T-helper 1 cell treated with Interleukin-12 subunit alpha and Interleukin-12 subunit beta and Interleukin-4 antibody, amounts not matched to agents 30 ng/mL and 1 ng/mL, for 36 hours (primary cell): ENCODE measurements at regions not wholly inside any gene's neighbourhood (a gene's known extent, or its start where the extent isn't known, plus 50 kb on each side); places are given as distances from the start of the nearest gene placed in this dataset.

Experiments
- intact Hi-C: fragments of 100-400 bp; cut with micrococcal nuclease; formaldehyde crosslinking; loops from one replicate; pipeline ENCODE4 v1.15.1; 2024

DNA sequence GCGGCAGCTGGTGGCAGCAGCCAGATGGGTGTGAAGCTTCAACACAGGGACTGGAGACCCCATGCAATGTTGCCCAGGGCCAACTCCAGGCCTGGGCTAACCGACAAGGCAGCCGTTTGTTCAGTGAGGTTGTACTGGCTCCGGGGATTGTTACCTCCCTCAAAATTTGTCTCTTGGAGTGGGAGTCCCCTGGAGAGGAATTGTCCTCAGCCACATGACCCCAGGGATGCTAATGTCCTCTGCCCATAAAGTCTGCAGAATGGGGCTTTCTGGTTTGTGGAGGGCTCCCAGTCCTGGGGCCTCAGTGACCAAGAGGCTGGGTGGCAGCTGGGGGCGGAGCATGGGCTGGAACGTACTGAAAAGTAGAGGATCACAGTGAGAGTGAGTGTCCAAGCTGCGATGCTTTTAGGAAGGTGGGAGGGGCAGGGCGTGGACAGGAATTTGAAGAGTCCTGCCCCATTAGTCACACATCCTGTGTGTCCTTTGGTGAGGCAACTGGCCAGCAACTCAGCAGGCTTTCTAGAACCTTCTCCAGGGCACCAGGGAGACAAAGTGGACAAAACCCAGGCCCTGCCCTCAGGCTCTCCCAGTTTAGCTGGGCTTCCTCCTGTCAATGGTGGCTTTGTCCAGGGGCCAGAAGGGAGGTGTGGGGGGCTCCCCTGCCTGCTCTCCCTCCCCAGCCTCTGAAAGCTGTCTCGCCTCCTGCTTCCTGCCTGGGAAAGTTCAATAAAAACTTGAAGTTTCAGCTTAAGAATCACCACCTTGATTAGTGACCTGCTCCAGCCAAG, 114.0 kb downstream of the NSG2 start:
- intact Hi-C loops = no loop called here

GRCh38 chr5:174165406-174165805, 119.9 kb downstream of the NSG2 start:
- intact Hi-C loops = no loop called here

- intact Hi-C loops = no loop called here
These were observed 120.9 kb downstream of the NSG2 start for GRCh38 chr5:174166231-174167079.

DNA sequence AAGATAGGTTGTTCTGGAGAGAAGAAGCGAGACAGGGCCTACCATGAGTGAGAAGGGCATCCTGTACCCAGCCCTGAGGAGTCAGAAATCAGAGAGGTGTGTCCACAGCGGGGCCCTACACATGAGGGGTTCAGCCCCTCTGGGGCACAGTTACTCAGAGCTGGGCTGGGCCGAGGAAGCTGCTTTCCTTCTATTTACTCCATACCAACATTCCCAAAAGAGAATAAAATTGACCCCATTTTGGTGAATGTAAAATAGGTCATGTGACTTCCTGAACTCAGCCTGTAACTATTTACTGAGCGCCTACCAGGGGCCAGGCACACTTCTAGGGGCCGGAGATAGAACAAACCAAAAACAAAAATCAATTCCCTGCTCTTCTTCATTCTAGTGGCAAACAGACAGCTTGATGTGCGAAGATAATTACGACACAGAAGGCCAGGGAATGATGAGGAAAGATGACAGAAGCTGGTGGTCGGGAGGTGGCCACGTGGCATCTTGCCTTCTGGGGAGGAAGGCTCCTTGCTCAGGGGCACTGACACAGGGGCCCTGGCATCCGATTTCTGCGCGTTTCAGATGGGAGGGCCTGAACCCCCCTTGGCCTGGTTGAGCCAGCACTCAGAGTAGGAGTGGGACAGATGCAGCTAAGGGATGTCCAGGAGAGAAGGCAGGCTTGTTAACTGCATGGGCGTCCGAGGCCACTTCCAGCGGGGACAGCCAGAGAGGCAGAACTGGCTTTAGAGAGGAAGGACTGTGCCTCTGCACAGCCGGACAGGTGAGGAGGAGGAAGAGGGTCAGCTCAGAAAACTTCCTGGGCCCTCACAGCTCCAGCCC, 121.8 kb downstream of the NSG2 start:
- intact Hi-C loops = no loop called here

- intact Hi-C loops = loop anchor here (5.0 kb wide), 1 partner anchor 555 kb away; the partner anchor contains the start of gene BOD1
These were observed 126.6 kb downstream of the NSG2 start for GRCh38 chr5:174172152-174172551.

DNA sequence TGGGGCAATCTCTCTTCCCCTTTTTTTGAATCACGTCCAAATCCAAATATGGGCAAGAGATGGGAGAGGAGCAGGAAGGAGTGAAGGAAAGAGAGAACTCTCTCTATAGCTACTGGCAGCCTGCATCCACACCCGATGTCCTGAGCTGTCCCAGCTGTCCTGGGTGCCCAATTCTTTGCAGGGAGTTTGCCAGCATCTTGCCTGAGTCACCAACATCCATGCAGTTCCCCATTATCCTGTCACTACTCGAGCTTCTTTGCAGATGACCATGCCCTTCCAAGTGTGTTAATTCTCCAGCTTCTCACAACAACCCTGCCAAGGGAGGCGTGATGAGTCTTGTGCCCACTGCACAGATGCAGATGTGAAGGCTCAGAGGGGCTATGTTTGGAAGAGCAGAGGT, 127.1 kb downstream of the NSG2 start:
- intact Hi-C loops = loop anchor here (5.0 kb wide), 1 partner anchor 555 kb away; the partner anchor contains the start of gene BOD1

GRCh38 chr5:174173766-174174165, 128.3 kb downstream of the NSG2 start:
- intact Hi-C loops = loop anchor here (5.0 kb wide), 1 partner anchor 556 kb away; the partner anchor contains the start of gene BOD1

DNA sequence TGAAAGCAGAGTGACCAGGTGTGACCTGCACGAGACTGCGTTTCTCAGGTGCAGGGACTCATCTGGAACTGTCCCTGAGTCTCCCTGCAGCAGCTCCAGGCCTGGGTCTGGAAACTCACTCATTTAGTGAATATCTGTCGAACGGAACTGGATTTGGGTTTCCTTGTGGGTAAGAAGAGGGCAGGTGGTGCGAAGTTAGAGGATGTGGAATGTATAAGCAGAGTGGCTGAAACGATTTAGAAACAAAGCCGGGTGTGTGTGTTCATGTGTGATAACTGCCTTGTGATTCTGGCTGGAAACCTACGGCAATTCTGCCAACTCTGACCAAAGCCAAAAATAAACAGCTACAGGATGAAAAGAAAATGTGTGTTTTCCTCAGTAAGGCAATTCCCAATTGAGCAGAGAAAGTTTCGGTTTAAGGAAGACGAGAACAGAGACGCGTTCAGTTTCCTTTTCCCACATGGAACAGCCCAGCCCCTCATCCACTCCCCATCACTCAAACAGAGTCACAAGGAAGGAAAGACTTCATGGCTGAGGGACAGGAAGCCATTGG, 130.3 kb downstream of the NSG2 start:
- intact Hi-C loops = no loop called here

GRCh38 chr5:174176511-174176910, 131.0 kb downstream of the NSG2 start:
- intact Hi-C loops = no loop called here

DNA sequence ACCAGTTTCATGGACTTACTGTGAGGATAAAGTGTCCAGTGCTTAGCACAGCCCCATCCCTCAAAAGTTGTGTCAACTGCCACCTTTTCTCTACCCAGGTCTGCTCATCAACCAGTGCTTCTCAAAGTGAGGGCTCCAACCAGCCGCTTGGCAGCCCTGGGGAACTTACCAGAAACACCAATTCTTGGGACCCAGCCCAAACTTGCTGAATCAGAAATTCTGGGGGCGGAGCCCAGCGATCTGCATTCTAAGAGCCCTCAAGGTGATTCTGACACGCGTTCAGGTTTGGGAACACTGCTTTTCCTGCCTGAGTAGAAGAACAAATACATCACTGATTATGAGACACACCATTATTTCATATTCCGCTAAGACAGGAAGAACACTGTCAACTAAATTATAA, 132.0 kb downstream of the NSG2 start:
- intact Hi-C loops = no loop called here

DNA sequence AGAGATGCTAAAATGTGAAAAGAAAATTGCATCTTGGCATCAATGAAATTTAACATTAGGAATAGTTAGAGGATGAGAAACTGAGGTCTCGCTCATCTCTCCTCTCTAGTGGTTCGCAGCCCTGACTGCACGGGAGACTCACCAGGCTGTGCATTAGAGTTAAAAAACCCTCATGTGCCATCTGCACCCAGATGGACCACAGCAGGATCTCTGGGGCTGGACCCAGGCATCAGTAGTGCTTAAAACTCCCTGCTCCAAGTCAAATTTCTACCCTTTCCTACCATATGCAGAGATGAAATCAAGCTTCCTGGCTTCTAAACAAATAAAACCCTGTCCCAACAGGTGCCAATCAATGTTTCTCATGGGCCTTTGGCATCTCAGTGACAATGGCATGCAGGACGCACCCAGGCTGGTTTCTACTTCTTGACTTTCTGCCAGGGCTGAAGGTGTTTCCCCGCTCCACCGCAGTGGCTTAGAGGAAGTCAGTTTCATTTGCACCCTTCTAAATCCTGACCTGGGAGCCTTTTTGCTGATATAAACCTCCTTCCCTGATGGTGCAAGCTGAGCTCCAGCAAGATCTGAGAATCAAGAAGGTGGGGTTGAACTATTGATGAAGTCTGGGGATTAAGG, 132.6 kb downstream of the NSG2 start:
- intact Hi-C loops = no loop called here

- intact Hi-C loops = no loop called here
These were observed 135.1 kb downstream of the NSG2 start for GRCh38 chr5:174180639-174181038.

DNA sequence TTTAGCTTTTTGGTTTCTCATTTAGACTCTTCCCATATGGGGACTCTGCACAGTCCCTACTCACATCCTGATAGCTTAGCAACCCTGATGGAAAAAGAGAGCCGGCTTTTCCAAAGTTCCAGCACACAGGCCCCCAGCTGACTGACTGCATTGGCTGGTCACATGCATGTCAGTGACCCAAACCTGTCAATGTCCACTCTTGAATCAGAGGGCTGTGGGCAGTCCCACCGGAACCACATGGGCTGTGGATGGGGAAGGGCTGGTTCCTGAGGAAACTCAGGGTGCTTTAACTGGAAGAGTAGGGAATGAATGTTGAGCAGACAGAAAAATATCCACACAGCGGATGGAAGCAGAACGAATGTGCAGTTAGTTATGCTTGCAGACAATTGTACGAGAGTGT, 136.6 kb downstream of the NSG2 start:
- intact Hi-C loops = no loop called here

- intact Hi-C loops = no loop called here
These were observed 138.2 kb downstream of the NSG2 start for GRCh38 chr5:174183701-174184100.

GRCh38 chr5:174185506-174185905, 140.0 kb downstream of the NSG2 start:
- intact Hi-C loops = no loop called here

GRCh38 chr5:174186096-174186695, 140.7 kb downstream of the NSG2 start:
- intact Hi-C loops = no loop called here

GRCh38 chr5:174187001-174187400, 141.5 kb downstream of the NSG2 start:
- intact Hi-C loops = no loop called here

- intact Hi-C loops = no loop called here
These were observed 142.0 kb downstream of the NSG2 start for GRCh38 chr5:174187481-174187880.

DNA sequence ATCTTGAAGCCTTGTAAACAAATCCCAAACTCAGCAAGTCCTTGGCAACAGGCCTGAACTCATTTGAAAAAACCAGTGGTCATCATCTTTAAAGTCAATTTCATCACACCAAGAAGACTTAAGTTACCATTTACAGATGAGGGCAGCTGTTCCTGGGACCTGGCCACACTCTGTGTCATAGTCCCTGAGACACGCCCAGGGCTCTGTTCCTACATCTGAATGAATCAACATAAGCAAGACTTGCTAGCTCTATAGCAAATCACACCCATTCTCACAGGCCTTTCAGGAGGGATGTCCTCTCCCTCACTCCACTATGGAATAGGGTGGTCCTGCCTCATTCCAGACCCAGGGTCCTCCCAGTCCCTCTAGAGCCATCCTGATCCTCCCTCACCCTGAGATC, 142.8 kb downstream of the NSG2 start:
- intact Hi-C loops = no loop called here
